Forelimb muscle (tissue), 1 donor: ENCODE measurements at regions not wholly inside any gene's neighbourhood (a gene's known extent, or its start where the extent isn't known, plus 50 kb on each side); places are given as distances from the start of the nearest gene placed in this dataset.

Experiments used
- DNase-seq: peaks from one replicate; pipeline ENCODE4 v3.0.0-alpha.2; 2013; ENCODE audit warnings: low read depth

GRCh38 chr1:22285549-22286396 is 142.9 kb upstream of the WNT4 start:
- no peak for DNase-seq

GRCh38 chr1:22286491-22286890 is 143.6 kb upstream of the WNT4 start:
- DNase-seq: no peak

GRCh38 chr1:22287273-22287672 is 144.4 kb upstream of the WNT4 start:
- DNase-seq: no peak

GRCh38 chr1:22287946-22288520 is 145.1 kb upstream of the WNT4 start:
- no peak for DNase-seq

GRCh38 chr1:22288593-22289241 is 145.8 kb upstream of the WNT4 start:
- no peak for DNase-seq

GRCh38 chr1:22289307-22289995 is 146.6 kb upstream of the WNT4 start:
- DNase-seq: no peak

- no peak for DNase-seq
Measured at GRCh38 chr1:22290157-22290556, 147.3 kb upstream of the WNT4 start.

GRCh38 chr1:22290611-22291010 is 147.7 kb upstream of the WNT4 start:
- no peak for DNase-seq

GRCh38 chr1:22291057-22291456 is 148.2 kb upstream of the WNT4 start:
- no peak for DNase-seq

GRCh38 chr1:22291494-22291893 is 148.6 kb upstream of the WNT4 start:
- DNase-seq: no peak

GRCh38 chr1:22292011-22292788 is 149.3 kb upstream of the WNT4 start:
- DNase-seq: no peak

- no peak for DNase-seq
Measured at GRCh38 chr1:22295396-22295795, 152.5 kb upstream of the WNT4 start.

- DNase-seq: no peak
Measured at GRCh38 chr1:22295856-22296255, 153.0 kb upstream of the WNT4 start.

- DNase-seq: no peak
Measured at GRCh38 chr1:22296701-22297591, 154.0 kb upstream of the WNT4 start.

GRCh38 chr1:22297999-22298398 is 153.7 kb upstream of the ZBTB40 start:
- no peak for DNase-seq

- DNase-seq: no peak
Measured at GRCh38 chr1:22303816-22304215, 147.8 kb upstream of the ZBTB40 start.

- no peak for DNase-seq
Measured at GRCh38 chr1:22309572-22309971, 142.1 kb upstream of the ZBTB40 start.

- DNase-seq: no peak
Measured at GRCh38 chr1:22311461-22311860, 140.2 kb upstream of the ZBTB40 start.

GRCh38 chr1:22313321-22313720 is 138.3 kb upstream of the ZBTB40 start:
- DNase-seq: no peak

GRCh38 chr1:22314706-22315105 is 136.9 kb upstream of the ZBTB40 start:
- no peak for DNase-seq
